IPS-15b (cell line): ENCODE measurements at regions not wholly inside any gene's neighbourhood (a gene's known extent, or its start where the extent isn't known, plus 50 kb on each side); places are given as distances from the start of the nearest gene placed in this dataset.

ENCODE experiments used
- H3K27me3 ChIP-seq: one replicate; pipeline ENCODE4 v1.6.1; 2013; ENCODE audit warnings: low read length; ENCODE audit not compliant: control insufficient read depth, insufficient read depth
- H3K36me3 ChIP-seq: one replicate; pipeline ENCODE4 v1.6.1; 2013; ENCODE audit warnings: low read length; ENCODE audit not compliant: control insufficient read depth, insufficient read depth
- H3K4me1 ChIP-seq: one replicate; pipeline ENCODE4 v1.6.1; 2013; ENCODE audit warnings: mild to moderate bottlenecking, low read length; ENCODE audit not compliant: control insufficient read depth, insufficient read depth
- H3K4me3 ChIP-seq: one replicate; pipeline ENCODE4 v1.5.1; 2013; ENCODE audit warnings: low read depth, low read length
- H3K9ac ChIP-seq: one replicate; pipeline ENCODE4 v1.6.1; 2013; ENCODE audit warnings: low read depth, mild to moderate bottlenecking, low read length
- H3K9me3 ChIP-seq: one replicate; pipeline ENCODE4 v1.6.1; 2013; ENCODE audit warnings: mild to moderate bottlenecking, low read length; ENCODE audit not compliant: control insufficient read depth, insufficient read depth

- H3K27me3 ChIP-seq, result no peaks in the 10 kb centered on the region
- no peak overlapping the region for H3K4me3 ChIP-seq
- no peaks in the 10 kb centered on the region for H3K4me1 ChIP-seq
- no peaks in the 10 kb centered on the region for H3K36me3 ChIP-seq
- H3K9me3 ChIP-seq, result no peaks in the 10 kb centered on the region
- no peak overlapping the region for H3K9ac ChIP-seq
Observed at GRCh38 chr17:65385726-65386125, 175.7 kb downstream of the AXIN2 start.

GRCh38 chr17:65385071-65385470 lies 176.4 kb downstream of the AXIN2 start:
- H3K9ac ChIP-seq, result no peak overlapping the region
- no peaks in the 10 kb centered on the region for H3K36me3 ChIP-seq
- no peaks in the 10 kb centered on the region for H3K4me1 ChIP-seq
- H3K27me3 ChIP-seq, result no peaks in the 10 kb centered on the region
- no peaks in the 10 kb centered on the region for H3K9me3 ChIP-seq
- no peak overlapping the region for H3K4me3 ChIP-seq

- Histone ChIP-seq H3K9ac (no peak overlapping the region), H3K9me3 (no peaks in the 10 kb centered on the region), H3K4me1 (no peaks in the 10 kb centered on the region), H3K27me3 (no peaks in the 10 kb centered on the region), H3K4me3 (no peak overlapping the region), H3K36me3 (no peaks in the 10 kb centered on the region)
Observed at GRCh38 chr17:65381152-65381551, 180.3 kb downstream of the AXIN2 start.

GRCh38 chr17:65374966-65375365 lies 186.5 kb downstream of the AXIN2 start:
- Histone ChIP-seq H3K27me3 (no peaks in the 10 kb centered on the region), H3K4me1 (no peaks in the 10 kb centered on the region), H3K36me3 (no peaks in the 10 kb centered on the region), H3K9me3 (no peaks in the 10 kb centered on the region), H3K9ac (no peak overlapping the region), H3K4me3 (no peak overlapping the region)

- Histone ChIP-seq H3K27me3 (no peaks in the 10 kb centered on the region), H3K9me3 (no peaks in the 10 kb centered on the region), H3K36me3 (no peaks in the 10 kb centered on the region), H3K4me3 (no peak overlapping the region), H3K9ac (no peak overlapping the region), H3K4me1 (no peaks in the 10 kb centered on the region)
Observed at GRCh38 chr17:65371702-65372101, 189.7 kb downstream of the AXIN2 start.

- no peak overlapping the region for H3K4me3 ChIP-seq
- no peaks in the 10 kb centered on the region for H3K9me3 ChIP-seq
- H3K4me1 ChIP-seq, result no peaks in the 10 kb centered on the region
- H3K9ac ChIP-seq, result no peak overlapping the region
- H3K27me3 ChIP-seq, result no peaks in the 10 kb centered on the region
- H3K36me3 ChIP-seq, result no peaks in the 10 kb centered on the region
Observed at GRCh38 chr17:65370669-65371131, 190.7 kb downstream of the AXIN2 start.

- H3K4me3 ChIP-seq, result no peak overlapping the region
- H3K27me3 ChIP-seq, result no peaks in the 10 kb centered on the region
- H3K9ac ChIP-seq, result no peak overlapping the region
- no peaks in the 10 kb centered on the region for H3K4me1 ChIP-seq
- no peaks in the 10 kb centered on the region for H3K36me3 ChIP-seq
- H3K9me3 ChIP-seq, result no peaks in the 10 kb centered on the region
Observed at GRCh38 chr17:65368341-65368740, 193.1 kb downstream of the AXIN2 start.

- Histone ChIP-seq H3K4me1 (no peaks in the 10 kb centered on the region), H3K9ac (no peak overlapping the region), H3K36me3 (no peaks in the 10 kb centered on the region), H3K4me3 (no peak overlapping the region), H3K9me3 (no peaks in the 10 kb centered on the region), H3K27me3 (no peaks in the 10 kb centered on the region)
Observed at GRCh38 chr17:65366102-65366844, 195.2 kb downstream of the AXIN2 start.

- H3K27me3 ChIP-seq, result no peaks in the 10 kb centered on the region
Observed at GRCh38 chr17:65365169-65365568, 196.3 kb downstream of the AXIN2 start.

GRCh38 chr17:65364438-65364837 lies 197.0 kb downstream of the AXIN2 start:
- Histone ChIP-seq H3K4me1 (no peaks in the 10 kb centered on the region), H3K4me3 (no peak overlapping the region), H3K9me3 (no peaks in the 10 kb centered on the region), H3K9ac (no peak overlapping the region), H3K36me3 (no peaks in the 10 kb centered on the region), H3K27me3 (no peaks in the 10 kb centered on the region)

More at GRCh38 chr17:65365169-65365568, 196.3 kb downstream of the AXIN2 start:
- Histone ChIP-seq H3K4me1 (no peaks in the 10 kb centered on the region), H3K9ac (no peak overlapping the region), H3K36me3 (no peaks in the 10 kb centered on the region), H3K9me3 (no peaks in the 10 kb centered on the region), H3K4me3 (no peak overlapping the region)

GRCh38 chr17:65362826-65363225 lies 198.6 kb downstream of the AXIN2 start:
- Histone ChIP-seq H3K4me1 (no peaks in the 10 kb centered on the region), H3K4me3 (no peak overlapping the region), H3K9me3 (no peaks in the 10 kb centered on the region), H3K9ac (no peak overlapping the region), H3K36me3 (no peaks in the 10 kb centered on the region), H3K27me3 (no peaks in the 10 kb centered on the region)

GRCh38 chr17:65360961-65361552 lies 200.4 kb downstream of the AXIN2 start:
- no peaks in the 10 kb centered on the region for H3K4me1 ChIP-seq
- no peak overlapping the region for H3K9ac ChIP-seq
- H3K9me3 ChIP-seq, result no peaks in the 10 kb centered on the region
- no peaks in the 10 kb centered on the region for H3K27me3 ChIP-seq
- no peaks in the 10 kb centered on the region for H3K36me3 ChIP-seq
- H3K4me3 ChIP-seq, result no peak overlapping the region
